Hematopoietic multipotent progenitor cell treated with erythropoietin and hydrocortisone succinate and interleukin-3 and kit ligand, for 8 days (in vitro differentiated cells): ENCODE measurements at regions not wholly inside any gene's neighbourhood (a gene's known extent, or its start where the extent isn't known, plus 50 kb on each side); places are given as distances from the start of the nearest gene placed in this dataset.
A peak's percentile ranks its signal among the peaks of the same experiment; 100 is the strongest.
"Not testable (repeated sequence)": the region's sequence is repeated elsewhere in the genome, so short reads cannot be mapped to it uniquely, and the experiment has no call there.

Source experiments
- DNase-seq: peaks from one replicate; pipeline ENCODE4 v3.0.0-alpha.2; 2015

DNA sequence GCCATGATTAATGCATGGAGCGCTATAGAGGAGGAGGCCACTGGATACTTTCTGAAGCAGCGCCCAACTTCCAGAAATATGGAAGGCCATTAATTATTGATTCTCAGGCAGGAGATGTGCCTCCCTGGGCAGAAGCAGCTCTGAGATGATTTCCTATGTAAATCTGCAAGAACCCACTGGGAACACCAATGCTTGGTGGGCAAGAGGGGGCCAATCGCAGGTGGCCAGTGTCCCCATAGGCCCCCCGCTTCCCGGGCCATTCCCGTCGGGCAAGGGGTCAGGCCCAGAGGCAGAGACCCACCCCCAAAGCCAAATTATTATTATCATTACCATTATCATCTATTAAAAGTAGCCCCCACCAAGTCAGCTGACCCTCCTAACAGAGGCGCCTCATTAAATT is 288.0 kb upstream of the TLE3 start:
- no peak for DNase-seq

DNA sequence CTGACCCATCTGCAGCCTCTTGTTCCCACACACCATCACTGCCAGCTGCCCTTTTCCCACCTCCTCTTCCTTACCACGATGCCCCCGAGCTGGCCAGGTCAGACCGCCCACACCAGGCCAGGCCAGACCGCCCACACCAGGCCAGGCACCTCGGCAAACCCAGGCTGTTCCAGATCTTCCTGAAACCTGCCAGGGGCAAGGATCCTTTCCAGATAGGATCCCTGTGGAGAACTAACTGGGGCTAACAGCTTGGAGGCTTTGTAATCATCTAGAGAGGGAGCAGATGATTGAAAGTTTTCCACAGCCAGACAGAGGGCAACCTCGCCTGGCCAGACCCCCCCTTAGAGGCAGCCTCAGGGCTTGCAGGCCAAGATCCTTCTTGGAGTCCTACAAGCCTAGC is 287.3 kb upstream of the TLE3 start:
- DNase-seq = no peak

DNA sequence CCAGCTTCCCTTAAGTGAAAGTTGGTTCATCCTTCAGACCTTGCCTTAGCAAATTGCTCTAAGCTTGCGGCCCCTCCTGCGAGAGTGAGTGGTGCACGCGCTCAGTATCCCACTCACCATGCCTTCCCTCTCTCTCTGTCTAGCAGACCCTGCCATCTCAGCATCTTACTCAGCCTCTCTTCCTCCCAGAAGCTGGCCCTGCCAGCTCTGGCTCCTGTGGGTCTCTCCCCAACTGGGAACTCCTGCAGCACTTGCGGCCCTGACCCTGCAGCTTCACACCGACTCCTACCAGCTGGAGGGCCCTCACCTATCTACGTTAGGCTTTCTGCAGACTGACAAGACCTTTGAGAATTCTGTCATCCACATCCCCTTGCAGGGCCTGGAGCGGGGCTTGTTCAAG is 286.1 kb upstream of the TLE3 start:
- no peak for DNase-seq

DNA sequence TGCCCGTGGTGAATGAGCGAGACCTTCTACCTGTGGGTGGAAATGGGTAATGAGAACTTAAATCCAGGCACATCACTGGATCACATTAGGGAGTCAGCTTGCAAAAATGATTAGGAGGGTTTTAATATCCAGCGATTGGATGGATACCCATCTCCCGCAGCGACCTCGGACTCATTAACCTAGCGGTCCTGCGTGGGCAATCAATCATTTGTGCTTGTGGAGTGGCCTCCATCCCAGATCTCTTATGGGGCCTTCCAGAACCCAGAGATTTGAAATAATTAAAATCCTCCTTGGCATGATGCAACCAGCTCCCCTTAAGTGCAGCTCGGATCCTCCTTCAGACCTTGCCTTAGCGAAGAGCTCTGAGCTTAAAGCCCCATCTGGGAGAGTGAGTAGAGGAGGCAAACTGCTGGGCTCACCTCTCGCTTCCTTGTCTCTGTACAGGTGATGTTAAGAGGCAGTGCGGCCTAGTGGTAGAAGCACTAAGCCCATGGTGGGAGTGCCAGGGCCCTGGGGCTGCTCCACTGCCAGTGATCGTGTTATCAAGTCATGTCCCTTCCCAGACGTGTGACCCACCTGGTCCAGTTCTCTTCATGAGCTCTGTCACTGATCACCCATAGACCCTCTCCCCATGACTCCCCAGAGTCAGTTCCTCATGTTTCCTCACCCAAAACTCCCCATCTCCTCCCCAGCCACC is 285.2 kb upstream of the TLE3 start:
- DNase-seq = no peak

DNA sequence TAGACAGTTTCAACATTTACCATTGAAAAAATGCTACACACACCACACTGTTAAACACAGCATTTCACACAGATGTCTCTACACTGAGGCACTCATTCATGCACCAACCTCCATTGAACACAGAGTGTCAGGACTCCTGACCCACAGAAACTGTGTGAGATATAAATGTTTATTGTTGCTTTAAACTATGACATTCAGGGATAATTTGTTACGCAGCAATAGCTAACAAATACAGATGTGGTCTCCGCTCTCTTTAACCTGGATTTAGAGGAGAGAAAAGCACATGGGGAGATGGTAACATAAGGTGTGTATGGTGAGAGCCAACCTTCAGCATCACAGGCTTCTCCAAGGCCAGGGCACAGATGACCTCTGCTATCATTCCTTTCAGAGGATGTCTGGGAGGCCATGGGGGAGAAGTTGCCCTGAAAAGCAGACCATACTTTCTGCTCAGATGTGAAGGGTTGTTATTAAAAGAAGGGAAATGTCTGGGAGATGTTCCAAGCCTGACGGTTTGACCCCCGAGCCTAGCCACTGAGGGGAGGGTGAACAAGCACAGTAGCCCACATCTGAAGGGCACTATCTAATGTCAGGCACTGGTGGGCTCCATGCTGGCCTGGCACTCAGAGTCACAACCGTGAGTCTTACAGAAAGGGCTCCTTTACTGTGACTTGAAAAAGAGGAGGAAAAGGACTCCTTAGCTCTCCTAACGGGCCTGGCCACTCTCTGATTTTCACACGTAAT is 284.5 kb upstream of the TLE3 start:
- no peak for DNase-seq

DNA sequence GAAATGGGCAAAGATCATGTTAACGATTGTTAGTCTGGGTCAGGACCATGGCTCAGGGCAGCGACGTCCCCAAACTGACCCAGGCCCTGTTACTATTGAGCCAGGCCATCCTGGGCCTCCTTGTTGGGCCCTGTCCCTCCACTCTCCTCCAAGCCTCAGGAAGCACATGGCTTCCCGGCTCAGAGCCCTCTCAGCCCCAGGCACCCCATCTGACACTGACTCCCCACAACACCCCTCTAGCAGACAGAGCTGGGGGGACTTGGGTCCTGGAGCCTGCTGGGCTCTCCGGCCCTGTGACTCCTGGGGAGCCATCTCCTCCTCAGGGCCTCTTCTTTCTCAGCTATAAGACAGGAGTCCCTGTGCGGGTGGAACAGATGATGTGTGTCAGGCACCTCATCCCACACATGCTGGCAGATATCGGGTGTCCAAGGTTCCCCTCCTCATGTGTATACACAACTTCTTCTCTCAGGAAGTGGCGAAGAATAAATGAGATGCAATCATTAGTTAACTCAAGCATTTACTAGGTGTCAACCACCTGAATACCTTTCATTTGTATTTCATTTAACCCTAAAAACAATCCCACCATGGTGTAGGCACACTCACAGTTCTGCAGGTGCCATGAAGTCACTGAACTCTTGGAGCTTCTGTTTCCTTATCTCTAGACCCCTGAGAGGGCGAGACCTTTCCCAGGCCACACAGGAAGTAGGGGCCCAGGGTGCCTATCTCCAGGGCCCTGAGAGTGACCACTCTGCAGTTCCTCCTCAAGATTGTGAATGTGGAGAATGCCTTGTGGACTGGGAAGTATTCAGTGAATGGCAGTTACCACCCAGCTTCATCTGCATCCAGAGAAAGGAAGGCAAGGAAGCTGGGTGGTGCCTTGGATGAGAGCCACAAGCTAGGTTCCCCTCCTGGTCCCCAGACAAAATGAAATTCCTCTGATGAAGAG is 282.5 kb upstream of the TLE3 start:
- peak; percentile 22 for DNase-seq

DNA sequence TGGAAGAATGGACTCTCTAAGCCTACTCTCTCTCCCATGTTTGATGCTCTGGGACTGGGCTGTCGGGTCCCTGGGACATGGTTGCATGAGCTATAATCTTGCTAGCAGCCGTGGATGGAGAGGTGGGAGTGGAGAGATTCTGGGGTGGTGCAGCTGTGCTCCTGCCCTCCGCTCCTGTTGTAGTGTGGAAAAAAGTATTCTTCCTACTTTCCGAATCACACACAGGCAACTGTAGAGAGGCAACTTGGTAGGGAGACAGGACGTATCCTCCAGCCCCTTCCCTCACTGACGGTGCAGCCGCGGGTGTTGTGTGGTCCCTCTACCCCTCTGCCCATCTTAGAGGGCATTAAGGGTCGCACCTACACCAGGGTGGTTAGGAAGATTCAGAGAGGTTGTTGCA is 281.4 kb upstream of the TLE3 start:
- DNase-seq = no peak

DNA sequence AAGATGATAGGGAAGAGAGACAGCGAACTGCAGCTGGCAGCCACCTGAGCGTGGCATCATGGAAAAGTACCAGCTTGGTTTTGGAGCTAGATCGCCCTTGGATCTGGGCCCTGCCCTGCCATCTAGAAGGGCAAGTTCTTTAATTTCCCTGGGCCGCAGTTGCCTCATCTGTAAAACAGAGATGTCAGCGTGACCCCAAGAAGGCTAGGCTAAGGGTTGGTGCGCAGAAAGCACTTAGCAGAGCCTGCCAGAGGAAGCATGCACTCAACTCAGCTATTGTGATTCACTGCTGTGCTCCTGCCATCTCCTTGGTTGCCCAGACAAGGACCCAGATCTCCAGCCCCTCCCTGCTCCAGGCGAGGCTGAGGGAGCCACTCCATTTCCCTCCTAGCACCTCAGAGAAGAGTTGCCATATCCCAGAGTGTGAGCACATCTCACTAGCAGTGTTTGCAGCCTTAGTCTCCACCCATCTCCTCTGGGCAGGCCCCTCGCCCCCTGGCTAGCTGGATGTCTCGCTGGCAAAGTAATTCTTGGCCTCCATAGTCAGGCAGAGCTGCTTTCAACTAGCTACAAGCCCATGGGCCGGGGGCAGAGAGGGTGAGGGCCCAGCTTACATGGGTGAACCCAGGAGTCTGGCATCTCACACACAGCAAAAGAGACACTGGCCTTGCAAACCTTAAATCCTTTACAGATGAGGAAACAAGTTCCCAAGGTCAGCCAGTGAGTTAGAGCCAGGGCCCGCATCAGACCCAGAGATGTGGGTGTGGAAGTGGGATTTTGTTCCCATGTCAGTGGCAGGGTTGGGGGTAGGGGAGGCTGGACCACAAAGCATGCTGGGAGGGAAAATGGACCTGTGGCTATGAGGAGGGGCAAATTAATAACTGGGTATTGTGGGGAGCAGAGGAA is 280.7 kb upstream of the TLE3 start:
- no peak for DNase-seq

GRCh38 chr15:70376929-70377691 is 279.4 kb upstream of the TLE3 start:
- peak; percentile 33 for DNase-seq

DNA sequence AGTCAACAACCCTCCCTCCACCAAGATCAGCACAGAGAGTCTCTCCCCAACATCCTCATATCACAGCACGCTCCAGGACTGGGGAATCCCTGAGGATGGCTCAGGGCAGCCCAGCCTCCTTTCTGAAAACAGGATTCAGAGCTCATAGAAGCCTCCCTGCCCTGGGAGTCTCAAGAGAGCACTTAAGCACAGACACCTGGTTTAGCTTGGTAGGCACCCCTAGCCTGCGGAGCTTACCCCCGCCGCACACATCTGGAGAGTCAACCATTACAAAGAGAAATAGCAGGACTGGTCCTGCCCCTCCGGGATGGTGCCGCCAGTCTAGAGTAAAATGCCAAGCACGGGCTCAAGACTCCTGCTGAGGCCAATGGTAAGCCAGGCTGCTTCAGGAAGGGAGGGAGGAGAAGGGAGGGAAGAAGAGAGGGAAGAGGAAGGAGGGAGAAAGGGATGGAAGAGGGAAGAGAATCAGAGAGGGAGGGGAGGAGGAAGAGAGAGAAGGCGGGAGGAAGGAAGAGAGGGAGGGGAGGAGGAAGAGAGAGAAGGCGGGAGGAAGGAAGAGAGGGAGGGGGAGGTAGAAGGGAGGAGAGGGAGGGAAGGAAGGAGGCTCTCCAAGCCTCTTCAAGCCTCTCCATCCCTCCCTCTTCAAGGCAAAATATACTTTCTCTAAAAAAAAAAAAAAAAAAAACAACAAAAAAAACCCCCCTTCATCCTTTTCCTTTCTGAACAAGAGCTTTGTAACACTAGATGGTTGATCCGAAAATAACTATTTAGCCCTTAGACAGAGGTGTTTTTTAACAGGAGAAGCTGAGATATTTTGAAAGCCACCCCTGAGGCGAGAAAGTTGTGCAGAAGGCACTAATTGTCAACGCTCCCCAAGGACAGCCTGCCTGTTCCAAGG is 278.6 kb upstream of the TLE3 start:
- no peak for DNase-seq

DNA sequence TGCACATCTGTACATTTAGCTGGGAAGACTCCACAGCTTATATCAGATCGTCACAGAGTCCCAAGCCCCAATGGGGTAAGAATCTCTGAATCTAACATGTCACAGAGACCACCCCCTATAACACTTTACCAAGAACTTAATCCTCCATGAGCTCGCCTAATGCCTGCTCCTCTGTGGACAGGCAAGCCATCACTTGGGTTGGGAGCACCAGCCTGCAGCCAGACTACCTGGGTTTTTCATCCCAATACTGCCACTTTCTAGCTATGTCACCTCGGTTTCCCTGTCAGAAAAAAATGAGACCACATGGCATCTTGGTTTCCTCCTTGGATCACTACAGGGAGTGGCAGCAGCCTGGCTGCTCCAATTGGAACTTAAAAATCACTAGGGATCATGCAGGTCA is 277.9 kb upstream of the TLE3 start:
- no peak for DNase-seq

- no peak for DNase-seq
These were observed 277.3 kb upstream of the TLE3 start for GRCh38 chr15:70375006-70375431.

GRCh38 chr15:70374096-70374495 is 276.4 kb upstream of the TLE3 start:
- DNase-seq = no peak

GRCh38 chr15:70373439-70373838 is 275.7 kb upstream of the TLE3 start:
- DNase-seq = not testable (repeated sequence)

DNA sequence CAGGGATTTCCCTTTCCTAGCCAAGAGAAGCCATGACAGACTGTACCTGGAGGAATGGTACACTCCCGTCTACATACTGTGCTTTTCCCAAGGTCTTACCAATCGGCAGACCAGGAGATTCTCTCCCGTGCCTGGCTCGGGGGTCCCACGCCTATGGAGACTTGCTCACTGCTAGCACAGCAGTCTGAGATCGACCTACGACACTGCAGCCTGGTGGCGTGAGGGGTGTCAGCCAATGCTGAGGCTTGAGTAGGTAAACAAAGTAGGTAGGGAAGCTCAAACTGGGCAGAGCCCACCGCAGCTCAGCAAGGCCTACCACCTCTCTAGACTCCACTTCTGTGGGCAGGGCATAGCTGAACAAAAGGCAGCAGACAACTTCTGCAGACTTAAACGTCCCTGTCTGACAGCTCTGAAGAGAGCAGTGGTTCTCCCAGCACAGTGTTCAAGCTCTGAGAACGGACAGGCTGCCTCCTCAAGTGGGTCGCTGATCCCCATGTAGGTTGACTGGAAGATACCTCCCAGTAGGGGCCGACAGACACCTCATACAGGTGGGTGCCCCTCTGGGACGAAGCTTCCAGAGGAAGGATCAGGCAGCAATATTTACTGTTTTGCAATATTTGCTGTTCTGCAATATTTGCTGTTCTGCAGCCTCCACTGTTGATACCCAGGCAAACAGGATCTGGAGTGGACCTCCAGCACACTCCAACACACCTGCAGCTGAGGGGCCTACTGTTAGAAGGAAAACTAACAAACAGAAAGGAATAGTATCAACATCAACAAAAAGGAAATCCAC is 270.4 kb upstream of the TLE3 start:
- not testable (repeated sequence) for DNase-seq

DNA sequence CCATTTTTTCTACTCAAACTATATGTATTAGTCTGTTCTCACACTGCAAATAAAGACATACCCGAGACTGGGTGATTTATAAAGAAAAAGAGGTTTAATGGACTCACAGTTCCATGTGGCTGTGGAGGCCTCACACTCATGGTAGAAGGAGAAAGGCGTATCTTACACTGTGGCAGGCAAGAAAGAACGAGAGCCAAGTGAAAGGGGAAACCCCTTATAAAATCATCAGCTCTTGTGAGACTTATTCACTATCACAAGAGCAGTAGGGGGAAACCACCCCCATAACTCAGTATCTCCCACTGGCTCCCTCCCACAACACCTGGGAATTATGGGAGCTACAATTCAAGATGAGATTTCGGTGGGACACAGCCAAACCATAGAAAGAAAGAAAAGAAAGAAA is 266.3 kb upstream of the TLE3 start:
- DNase-seq = not testable (repeated sequence)

DNA sequence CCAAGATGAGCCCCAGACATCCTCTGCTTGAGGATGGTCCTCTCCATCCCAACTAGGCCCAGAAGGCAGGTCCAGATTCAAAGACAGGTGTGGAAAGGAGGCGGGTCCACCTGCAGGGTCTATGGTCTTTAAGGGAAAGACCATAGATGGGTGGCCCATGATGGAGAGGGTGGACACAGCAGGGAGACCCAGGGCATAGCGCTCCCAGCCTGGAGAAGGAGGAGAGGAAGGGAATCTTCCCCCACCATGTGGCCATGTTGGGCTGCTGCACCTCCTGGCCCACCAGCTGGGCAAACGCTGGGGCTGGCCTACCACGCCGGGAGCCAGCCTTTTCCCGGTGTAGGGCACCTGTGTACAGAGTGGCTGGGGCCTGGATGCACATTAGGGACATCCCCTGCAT is 265.2 kb upstream of the TLE3 start:
- DNase-seq = no peak

GRCh38 chr15:70362350-70362749 is 264.6 kb upstream of the TLE3 start:
- no peak for DNase-seq

DNA sequence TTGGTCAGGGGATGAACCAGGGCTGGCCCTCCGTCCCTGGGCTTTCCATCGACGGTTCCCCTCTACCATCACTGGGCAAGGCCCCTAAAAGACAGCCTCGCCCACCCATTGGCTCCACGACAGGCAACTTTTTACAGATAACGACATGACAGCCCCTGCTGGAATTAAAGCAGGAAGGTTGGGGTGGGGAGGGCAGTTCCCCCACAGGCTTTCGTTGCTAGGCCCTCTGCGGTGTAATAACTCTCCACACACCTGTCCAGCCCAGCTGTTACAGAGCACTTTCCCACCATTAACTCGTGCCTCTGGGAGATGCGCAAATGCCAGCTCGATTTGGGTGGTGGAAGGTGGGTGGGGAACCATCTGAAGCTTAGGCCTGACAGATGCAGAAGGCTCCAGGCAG is 264.2 kb upstream of the TLE3 start:
- DNase-seq = no peak

DNA sequence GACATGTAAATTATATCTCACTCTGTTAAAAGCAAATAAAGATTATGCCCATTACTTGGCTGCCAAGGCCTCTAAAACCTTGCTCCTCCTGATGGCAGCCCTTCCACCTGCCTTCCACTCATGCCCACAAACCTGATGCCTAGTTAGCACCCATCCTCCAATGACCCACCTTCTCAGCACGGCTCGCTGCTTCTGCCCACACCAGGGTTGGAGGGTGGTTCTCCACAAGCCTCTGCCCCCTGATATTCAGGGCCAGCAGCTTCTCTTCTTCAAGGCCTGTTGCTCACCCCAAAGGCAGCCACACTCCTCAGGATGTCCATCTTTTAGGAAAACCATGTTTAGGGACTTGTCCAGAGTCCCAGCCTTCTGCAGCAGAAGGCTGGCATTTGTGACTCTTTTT is 263.4 kb upstream of the TLE3 start:
- DNase-seq = no peak
